Astrocyte of the cerebellum (primary cell): ENCODE measurements at regions not wholly inside any gene's neighbourhood (a gene's known extent, or its start where the extent isn't known, plus 50 kb on each side); places are given as distances from the start of the nearest gene placed in this dataset.

Experiments used
- DNase-seq: peaks from one replicate; pipeline ENCODE4 v3.0.0-alpha.2; 2011; ENCODE audit warnings: low read depth
- H3K4me3 ChIP-seq: 2 replicates; pipeline ENCODE4 v1.5.1; 2011; ENCODE audit warnings: mild to moderate bottlenecking, low read depth, low read length, moderate library complexity
- CTCF ChIP-seq: IDR thresholded peaks from 2 replicates; pipeline ENCODE4 v1.5.1; 2012; ENCODE audit warnings: low read length, low read depth, moderate library complexity, mild to moderate bottlenecking; ENCODE audit errors: missing control alignments
- in situ Hi-C: cut with HindIII; loops from 2 replicates; pipeline ENCODE4 v1.10.0; 2017; ENCODE audit warnings: low sequenced_read_pairs

DNA sequence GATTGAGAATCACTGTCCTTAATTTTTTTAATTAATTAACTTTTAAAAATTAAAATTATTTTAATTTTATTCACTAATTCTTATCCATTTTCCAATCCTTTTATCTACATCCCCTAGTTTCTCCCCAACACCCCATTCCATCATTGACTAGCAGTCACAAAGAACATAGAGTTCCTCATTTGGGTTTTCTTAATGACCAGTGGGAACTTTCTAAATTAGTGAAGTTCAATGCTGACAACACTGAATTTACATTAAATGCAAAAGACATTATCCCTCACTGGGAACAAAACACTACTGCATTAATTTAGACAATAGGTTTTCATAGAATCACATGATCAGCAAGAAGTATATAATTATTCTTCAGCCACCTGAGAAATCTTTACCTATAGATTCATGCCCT, 80.6 kb upstream of the GLS start:
- no peak for TF ChIP-seq CTCF

DNA sequence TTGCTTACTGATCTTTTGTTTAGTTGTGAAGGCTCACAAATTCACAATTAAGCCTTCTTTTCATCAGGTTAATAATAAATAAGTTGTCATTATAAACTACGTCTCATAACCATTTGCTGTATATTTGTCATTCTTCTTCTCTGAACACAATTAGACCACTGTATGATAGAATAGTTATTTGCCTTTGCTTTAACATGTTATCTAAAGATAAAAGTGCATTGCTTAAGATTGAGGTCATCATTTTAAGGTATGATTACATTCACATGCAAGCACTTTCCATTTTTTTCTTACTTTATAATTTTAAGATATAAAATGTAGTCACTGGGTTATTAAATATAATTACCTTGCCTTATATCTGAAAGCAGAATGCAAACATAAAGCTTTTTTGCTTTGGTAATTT, 80.1 kb upstream of the GLS start:
- H3K4me3 ChIP-seq, result no peak overlapping the region
- no peak for DNase-seq
- TF ChIP-seq CTCF, result no peak
- in situ Hi-C loops, result loop anchor here (5.0 kb wide), 1 partner anchor 37 kb away; no protein-coding TSS in a partner anchor

More for the DNA sequence above, 80.6 kb upstream of the GLS start:
- H3K4me3 ChIP-seq, result no peak overlapping the region
- in situ Hi-C loops, result loop anchor here (5.0 to 25.0 kb wide), 2 partner anchors 37 to 237 kb away; no protein-coding TSS in a partner anchor
- DNase-seq, result no peak

- no peak for TF ChIP-seq CTCF
- DNase-seq, result no peak
- no peak overlapping the region for H3K4me3 ChIP-seq
- in situ Hi-C loops, result loop anchor here (5.0 kb wide), 1 partner anchor 35 kb away; no protein-coding TSS in a partner anchor
Observed at GRCh38 chr2:190802129-190802528, 78.5 kb upstream of the GLS start.

DNA sequence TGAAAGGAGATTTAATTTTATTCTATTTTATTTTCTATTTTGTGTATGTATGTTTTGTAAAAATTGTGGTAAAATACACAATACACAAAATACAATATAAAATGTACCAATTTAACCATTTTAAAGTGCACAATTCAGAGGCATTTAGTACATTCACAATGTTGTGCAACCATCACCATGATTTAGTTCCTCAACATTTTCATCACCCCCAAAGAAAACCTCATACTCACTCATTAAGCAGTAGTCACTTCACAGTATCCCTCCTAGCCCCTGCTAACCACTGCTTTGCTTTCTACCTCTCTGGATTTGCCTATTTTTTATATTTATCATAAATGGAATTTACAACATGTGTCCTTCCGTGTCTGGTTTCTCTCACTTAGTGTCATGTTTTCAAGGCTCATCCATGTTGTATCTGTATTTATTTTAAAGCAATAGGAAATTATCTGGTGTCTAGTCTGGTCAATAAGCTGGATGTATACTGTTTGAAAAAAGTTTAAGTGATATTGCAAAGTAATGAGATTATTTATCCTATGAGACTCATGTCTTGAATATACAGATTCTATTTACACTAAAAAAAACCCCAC, 77.9 kb upstream of the GLS start:
- in situ Hi-C loops, result loop anchor here (5.0 kb wide), 1 partner anchor 35 kb away; no protein-coding TSS in a partner anchor
- DNase-seq, result no peak
- TF ChIP-seq CTCF, result no peak
- no peak overlapping the region for H3K4me3 ChIP-seq

DNA sequence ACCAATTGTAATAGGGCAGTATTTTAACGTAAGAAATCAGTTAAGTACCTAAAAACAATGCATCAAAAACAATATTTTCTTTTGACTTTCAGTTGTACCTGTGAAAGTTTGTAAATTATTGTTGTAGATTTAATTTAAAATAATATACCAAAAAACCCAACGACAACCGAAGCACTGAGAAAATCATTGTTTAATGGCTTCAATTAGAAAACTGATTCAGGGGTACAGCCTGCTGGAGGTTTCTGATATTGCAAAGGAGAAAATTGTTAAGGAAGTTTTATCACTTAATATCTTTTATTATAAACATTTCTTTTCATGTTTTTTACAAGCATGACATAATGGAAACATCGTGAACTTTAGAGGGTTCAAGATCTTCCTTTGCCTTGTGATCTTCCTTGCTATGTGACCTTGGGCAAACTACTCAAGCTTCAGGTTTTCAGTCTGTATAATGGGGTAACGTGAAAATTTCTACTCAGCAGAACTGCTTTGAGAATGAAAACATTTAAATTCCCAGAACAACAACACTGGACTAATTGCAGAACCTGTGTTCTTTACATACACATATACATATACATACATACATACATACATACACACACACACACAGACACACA, 76.3 kb upstream of the GLS start:
- DNase-seq, result peak; percentile 8
- in situ Hi-C loops, result loop anchor here (5.0 kb wide), 1 partner anchor 33 kb away; no protein-coding TSS in a partner anchor
- no peak overlapping the region for H3K4me3 ChIP-seq
- TF ChIP-seq CTCF, result peak; percentile 45

DNA sequence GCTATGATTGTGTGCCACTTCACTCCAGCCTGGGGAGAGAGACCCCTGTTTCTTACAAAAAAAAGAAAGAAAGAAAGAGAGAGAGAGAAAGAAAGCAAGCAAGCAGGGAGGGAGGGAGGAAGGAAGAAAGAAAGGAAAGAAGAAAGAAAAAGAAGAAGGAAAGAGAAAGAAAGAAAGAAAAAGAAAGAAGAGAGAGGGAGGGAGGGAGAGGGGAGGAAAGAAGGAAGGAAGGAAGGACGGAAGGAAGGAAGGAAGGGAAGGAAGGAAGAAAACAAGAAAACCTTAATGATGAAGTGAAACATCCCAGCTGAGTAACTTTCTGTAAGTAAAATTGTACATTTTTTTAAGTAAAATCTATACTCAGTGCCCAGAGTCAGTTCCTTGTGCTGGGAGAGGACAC, 75.5 kb upstream of the GLS start:
- no peak for TF ChIP-seq CTCF
- no peak for DNase-seq
- in situ Hi-C loops, result no loop called here
- no peak overlapping the region for H3K4me3 ChIP-seq
